B cell (primary cell): ENCODE measurements at regions not wholly inside any gene's neighbourhood (a gene's known extent, or its start where the extent isn't known, plus 50 kb on each side); places are given as distances from the start of the nearest gene placed in this dataset.

Experiments
- EZH2 ChIP-seq: IDR thresholded peaks from 2 replicates; pipeline ENCODE4 v1.6.1; 2012; ENCODE audit warnings: borderline replicate concordance, low read depth, mild to moderate bottlenecking, moderate library complexity, low read length; ENCODE audit not compliant: insufficient read depth, poor library complexity, severe bottlenecking
- TF ChIP-seq, protein P1 (sequence below): fragments of 200-600 bp; IDR thresholded peaks from one replicate; pipeline ENCODE4 v1.8.0; 2022; ENCODE audit warnings: antibody characterized with exemption, mild to moderate bottlenecking

DNA sequence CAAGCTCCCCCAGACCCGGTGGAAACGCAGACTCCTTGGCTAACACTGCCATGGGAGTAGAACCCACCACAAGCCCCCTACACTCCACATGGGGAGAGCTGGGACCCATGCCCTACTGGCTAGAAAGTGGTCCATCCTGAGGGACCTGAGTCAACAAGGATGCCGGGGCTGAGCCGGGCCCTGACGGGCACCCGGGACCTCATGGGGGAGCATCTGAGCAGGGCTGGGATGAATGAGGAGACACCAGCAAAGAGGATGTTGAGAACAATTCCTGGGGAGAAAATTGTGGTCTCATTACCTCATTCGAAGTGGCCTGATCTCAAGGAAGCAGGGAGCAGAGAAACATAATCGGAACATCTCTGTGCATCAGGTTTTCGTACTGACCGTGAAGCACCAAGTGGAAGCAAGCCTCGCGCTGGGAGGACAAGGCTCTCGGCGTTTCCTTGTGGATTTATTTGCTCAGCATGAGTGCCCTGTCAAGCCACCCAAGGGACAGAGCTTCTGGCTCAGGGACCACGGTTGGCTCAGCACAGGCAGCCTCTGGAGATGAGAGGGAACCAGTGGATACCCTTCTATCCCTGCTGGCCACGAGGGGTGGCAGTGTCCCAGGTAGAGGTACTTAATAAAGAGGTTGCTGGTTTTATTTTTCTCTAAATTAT is 132.2 kb upstream of the FAM20C start:
- TF ChIP-seq, protein P1, sequence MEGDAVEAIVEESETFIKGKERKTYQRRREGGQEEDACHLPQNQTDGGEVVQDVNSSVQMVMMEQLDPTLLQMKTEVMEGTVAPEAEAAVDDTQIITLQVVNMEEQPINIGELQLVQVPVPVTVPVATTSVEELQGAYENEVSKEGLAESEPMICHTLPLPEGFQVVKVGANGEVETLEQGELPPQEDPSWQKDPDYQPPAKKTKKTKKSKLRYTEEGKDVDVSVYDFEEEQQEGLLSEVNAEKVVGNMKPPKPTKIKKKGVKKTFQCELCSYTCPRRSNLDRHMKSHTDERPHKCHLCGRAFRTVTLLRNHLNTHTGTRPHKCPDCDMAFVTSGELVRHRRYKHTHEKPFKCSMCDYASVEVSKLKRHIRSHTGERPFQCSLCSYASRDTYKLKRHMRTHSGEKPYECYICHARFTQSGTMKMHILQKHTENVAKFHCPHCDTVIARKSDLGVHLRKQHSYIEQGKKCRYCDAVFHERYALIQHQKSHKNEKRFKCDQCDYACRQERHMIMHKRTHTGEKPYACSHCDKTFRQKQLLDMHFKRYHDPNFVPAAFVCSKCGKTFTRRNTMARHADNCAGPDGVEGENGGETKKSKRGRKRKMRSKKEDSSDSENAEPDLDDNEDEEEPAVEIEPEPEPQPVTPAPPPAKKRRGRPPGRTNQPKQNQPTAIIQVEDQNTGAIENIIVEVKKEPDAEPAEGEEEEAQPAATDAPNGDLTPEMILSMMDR: no peak
- TF ChIP-seq EZH2: no peak
